GOT3 (cell line): ENCODE measurements at regions not wholly inside any gene's neighbourhood (a gene's known extent, or its start where the extent isn't known, plus 50 kb on each side); places are given as distances from the start of the nearest gene placed in this dataset.
"Not testable (repeated sequence)": the region's sequence is repeated elsewhere in the genome, so short reads cannot be mapped to it uniquely, and the experiment has no call there.

ENCODE experiments used
- DNase-seq: peaks from one replicate; lab custom pipeline; 2025; ENCODE audit warnings: mixed read lengths; lab: John Stamatoyannopoulos, UW

- not testable (repeated sequence) for DNase-seq
Measured at GRCh38 chr2:88802026-88802425, 110.6 kb downstream of the RPIA start.

GRCh38 chr2:88807237-88807962, 115.9 kb downstream of the RPIA start:
- no peak for DNase-seq

DNA sequence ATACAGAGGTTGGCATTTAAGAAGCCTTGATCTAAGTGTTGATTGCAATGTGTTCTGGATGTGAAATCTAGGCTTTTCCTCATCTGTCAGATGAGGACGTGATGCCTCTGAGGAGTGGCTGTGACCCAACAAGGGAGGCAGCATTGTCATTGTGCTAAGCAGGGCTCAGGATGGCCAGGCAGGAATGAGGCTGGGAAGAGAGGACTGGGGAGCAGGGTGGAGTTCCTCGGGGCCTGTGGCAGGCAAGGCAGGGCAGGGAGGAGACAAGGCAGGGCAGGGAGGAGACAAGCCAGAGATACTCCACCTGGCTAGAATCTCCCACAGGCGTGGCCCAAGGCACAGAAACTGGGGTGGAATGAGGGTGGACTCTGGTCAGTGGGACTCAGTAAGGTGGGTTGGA, 116.6 kb downstream of the RPIA start:
- no peak for DNase-seq

DNA sequence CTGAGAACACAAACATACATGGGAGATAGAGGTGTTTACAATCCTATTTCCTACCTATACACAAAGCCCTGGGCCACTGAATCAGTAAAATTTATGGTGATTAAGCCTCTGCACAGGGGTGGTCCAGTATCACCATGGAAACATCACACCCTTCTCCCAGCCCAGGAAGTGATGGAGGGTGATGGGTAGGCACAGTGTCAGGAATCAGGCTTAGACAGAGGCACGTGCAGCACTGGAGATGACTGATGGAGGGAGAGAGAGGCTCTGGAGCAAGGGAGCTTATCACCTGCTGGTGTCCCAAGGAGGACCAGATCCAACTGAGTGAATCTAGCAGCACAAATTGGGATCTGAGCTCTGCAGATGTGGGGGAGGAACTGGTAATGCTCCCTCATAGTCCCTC, 117.2 kb downstream of the RPIA start:
- no peak for DNase-seq

DNA sequence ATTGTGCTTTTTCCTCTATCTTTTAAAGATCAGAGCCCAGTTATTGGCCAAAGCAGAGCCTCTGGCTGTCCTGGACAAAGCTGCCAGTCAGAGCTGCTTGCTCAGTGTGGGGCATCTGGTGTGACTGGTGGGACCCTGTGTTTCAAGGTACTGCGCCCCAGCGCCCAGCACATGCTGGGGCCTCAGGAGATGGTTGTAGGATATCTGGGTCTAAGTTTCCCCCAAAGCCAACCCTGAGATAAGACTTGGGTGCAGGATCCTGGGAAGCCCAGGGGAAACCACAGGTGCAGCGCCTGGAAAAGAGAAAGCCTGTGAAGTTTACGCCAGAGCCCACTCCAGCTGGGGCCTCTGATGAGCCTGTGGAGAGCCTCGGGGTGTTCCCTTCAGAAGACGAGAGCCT, 117.7 kb downstream of the RPIA start:
- no peak for DNase-seq

- no peak for DNase-seq
Measured at GRCh38 chr2:88810017-88810416, 118.5 kb downstream of the RPIA start.

DNA sequence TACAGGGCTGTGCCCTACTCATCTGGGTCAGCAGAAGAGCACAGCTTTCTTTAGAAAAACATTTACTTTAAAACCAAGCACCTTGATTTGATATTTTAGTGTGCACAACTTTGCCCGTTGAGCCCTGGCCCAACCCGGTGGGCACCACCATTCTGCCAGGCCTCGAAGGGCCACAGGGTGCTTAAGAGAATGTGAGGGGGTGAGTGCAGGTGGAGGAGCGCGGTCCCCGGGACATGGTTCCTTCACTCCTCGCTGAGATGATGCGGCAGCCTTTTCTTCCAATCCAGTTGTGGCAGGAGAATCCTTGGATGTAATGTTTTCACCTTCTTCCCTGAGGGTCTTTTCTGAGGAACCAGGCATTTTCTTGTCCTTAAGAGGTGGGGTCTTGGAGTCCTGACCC, 119.0 kb downstream of the RPIA start:
- DNase-seq: no peak

GRCh38 chr2:88811233-88811632, 119.8 kb downstream of the RPIA start:
- DNase-seq: no peak

DNA sequence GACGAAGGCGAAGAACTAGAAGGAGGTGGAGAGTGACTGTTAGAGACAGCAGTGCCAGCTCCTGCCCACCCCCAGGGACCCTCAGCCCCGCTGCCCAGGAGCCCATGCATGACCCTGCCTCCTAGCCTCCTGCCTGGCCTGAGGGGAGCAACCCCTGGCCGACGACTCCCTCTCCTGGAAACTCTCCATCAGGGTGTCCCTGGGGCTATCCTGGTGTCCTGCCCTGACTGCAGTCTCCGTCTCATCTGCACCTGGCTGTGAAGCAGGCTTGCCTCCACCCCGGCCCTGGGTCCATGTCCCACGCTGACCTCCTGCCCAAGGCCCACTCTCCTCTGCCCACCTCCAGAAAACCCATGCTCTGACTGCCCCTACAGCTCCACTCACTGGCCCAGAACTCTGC, 120.2 kb downstream of the RPIA start:
- no peak for DNase-seq

GRCh38 chr2:88813612-88814011, 122.1 kb downstream of the RPIA start:
- no peak for DNase-seq

- no peak for DNase-seq
Measured at GRCh38 chr2:88815282-88815681, 123.8 kb downstream of the RPIA start.

DNA sequence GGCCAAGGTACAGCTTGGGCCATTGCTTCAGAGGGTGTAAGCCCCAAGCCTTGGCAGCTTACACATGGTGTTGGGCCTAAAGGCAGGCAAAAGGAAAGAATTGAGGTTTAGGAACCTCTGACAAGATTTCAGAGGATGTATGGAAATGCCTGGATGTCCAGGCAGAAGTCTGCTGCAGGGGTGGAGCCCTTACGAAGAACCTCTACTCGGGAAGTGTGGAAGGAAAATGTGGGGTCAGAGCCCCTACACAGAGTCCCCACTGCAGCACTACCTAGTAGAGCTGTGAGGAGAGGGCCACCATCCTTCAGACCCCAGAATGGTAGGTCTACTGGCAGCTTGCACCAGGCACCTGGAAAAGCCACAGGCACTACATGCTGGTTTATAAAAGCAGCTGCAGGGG, 124.2 kb downstream of the RPIA start:
- DNase-seq: no peak

GRCh38 chr2:88818381-88818780, 126.9 kb downstream of the RPIA start:
- no peak for DNase-seq

DNA sequence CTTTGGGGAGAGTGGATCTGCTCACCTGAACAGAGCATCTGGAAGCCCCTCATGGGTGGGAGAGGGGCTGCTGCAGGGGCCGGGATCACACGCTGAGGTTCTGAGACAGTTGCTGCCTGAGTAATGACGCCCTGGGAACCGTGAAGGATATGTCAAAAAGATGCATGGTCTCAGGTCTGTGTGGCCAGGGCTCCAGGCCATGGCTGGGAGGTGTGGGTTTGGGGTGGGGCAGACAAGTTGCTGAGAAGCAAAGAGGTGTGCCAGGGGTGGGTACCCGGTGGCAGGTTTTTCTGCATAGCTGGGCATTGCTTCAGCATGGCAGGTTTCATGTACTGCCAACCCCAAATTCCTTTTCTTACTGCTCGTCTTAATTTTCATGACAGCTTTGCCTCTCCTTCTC, 133.5 kb downstream of the RPIA start:
- no peak for DNase-seq

GRCh38 chr2:88826399-88826798, 134.9 kb downstream of the RPIA start:
- no peak for DNase-seq

GRCh38 chr2:88827821-88828220, 136.3 kb downstream of the RPIA start:
- DNase-seq: no peak

GRCh38 chr2:88828397-88829137, 137.1 kb downstream of the RPIA start:
- DNase-seq: no peak

DNA sequence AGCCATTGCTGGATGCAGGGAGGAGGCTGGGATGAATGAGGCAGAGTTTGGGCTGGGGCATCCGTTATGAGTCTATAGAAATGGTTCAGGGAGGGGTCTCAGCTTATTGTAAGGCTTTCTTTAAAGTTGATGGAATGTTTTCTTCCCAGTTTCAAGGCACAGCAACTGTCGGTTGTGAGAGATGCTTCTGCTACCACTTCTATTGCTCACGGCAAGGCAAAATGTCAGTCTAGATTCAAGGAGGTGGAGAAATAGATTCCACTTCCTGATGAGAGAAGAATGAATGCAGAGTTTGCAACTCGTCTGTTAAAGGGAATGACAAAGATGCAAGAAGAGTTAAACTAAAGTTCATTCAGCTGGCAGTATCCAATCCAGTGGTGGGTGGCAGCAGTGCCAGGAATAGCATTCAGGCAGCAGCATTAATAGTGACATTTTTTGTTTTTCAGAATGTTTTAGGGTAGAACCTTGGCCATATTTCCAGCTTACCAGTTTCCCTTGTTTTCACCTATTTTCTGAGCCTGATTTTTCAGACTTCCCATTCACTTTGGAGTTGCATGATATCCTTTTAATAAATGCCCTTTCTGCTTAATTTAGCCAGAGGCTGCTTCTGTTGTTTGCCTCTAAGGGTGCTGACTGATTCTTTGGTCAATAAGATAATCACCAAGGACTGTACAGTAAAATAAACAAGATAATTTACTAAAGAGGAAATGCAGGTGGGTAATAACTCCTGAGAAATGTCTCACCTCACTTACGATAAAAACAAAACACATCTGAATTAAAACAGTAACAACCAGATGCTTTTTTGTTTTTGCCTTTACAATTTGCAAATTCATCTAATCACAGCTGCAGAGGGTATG, 138.4 kb downstream of the RPIA start:
- no peak for DNase-seq

DNA sequence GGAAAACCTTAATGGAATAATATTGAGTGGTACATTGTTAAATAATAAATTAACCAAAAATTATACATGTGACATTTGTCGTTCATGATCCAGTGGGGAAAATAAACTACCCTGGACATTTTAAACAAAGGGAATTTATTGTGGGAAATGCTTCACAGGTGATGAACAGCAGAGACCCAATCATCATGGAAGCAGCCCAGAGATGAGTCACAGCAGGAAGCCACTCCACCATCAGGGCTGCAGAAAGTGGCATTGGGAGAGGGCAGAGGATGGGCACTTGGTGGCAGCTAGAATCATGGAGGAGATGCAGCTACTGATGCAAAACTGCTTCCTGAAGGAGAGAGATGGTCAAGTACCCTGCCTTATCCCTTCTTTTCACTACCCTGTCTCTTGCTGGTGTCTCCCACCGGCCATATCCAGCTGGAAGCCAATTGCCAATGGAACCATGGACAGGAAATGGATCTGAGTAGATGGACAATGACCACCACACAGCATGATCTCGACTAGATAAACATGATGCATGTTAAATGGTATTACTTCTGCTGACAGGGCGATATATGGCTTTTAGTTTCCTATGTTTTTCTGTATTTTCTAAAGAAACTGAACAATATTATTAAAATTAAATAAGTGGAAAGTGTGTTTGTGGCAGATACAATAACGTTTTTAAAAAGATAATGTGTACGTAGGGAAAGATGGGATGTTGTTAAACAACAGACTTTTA, 139.8 kb downstream of the RPIA start:
- DNase-seq: no peak

GRCh38 chr2:88831792-88832248, 140.3 kb downstream of the RPIA start:
- DNase-seq: no peak

GRCh38 chr2:88832311-88832991, 141.0 kb downstream of the RPIA start:
- DNase-seq: no peak
